GM21723 (cell line): ENCODE measurements at regions not wholly inside any gene's neighbourhood (a gene's known extent, or its start where the extent isn't known, plus 50 kb on each side); places are given as distances from the start of the nearest gene placed in this dataset.
"Not testable (repeated sequence)": the region's sequence is repeated elsewhere in the genome, so short reads cannot be mapped to it uniquely, and the experiment has no call there.

ENCODE experiments used
- ATAC-seq: cut with Tn5 transposase; IDR thresholded peaks from one replicate; pipeline ENCODE4 v1.9.1; 2021; ENCODE audit warnings: mild to moderate bottlenecking, moderate library complexity; ENCODE audit not compliant: unreplicated experiment

- ATAC-seq, result no peak
Observed at GRCh38 chrX:151042842-151043241, 59.7 kb downstream of the HMGB3 start.

GRCh38 chrX:151066373-151066772 lies 83.2 kb downstream of the HMGB3 start:
- ATAC-seq, result not testable (repeated sequence)

- ATAC-seq, result no peak
Observed at GRCh38 chrX:151073767-151074166, 90.6 kb downstream of the HMGB3 start.

GRCh38 chrX:151081016-151081415 lies 95.4 kb upstream of the GPR50 start:
- no peak for ATAC-seq

GRCh38 chrX:151082077-151082948 lies 94.1 kb upstream of the GPR50 start:
- ATAC-seq, result peak; percentile 95

GRCh38 chrX:151084454-151084853 lies 91.9 kb upstream of the GPR50 start:
- ATAC-seq, result no peak

- ATAC-seq, result no peak
Observed at GRCh38 chrX:151085207-151085606, 91.2 kb upstream of the GPR50 start.

- no peak for ATAC-seq
Observed at GRCh38 chrX:151088221-151088620, 88.2 kb upstream of the GPR50 start.

GRCh38 chrX:151099001-151099400 lies 77.4 kb upstream of the GPR50 start:
- no peak for ATAC-seq

- ATAC-seq, result no peak
Observed at GRCh38 chrX:151100799-151101198, 75.6 kb upstream of the GPR50 start.

- ATAC-seq, result not testable (repeated sequence)
Observed at GRCh38 chrX:151113200-151113599, 63.2 kb upstream of the GPR50 start.
